ENCODE measurements at regions not wholly inside any gene's neighbourhood (a gene's known extent, or its start where the extent isn't known, plus 50 kb on each side); places are given as distances from the start of the nearest gene placed in this dataset.

- DNase-seq, result no peak
Observed at GRCh38 chr3:154753101-154753500, 323.1 kb upstream of the GPR149 start.

- no peak for DNase-seq
Observed at GRCh38 chr3:154749514-154749913, 319.5 kb upstream of the GPR149 start.

- no peak for DNase-seq
Observed at GRCh38 chr3:154745929-154746328, 315.9 kb upstream of the GPR149 start.

- DNase-seq, result no peak
Observed at GRCh38 chr3:154745122-154745521, 315.1 kb upstream of the GPR149 start.

GRCh38 chr3:154743418-154743817, 313.4 kb upstream of the GPR149 start:
- no peak for DNase-seq

- no peak for DNase-seq
Observed at GRCh38 chr3:154734468-154734867, 304.5 kb upstream of the GPR149 start.

GRCh38 chr3:154730186-154730585, 300.2 kb upstream of the GPR149 start:
- peak; percentile 58 to 91 for DNase-seq

GRCh38 chr3:154729741-154730140, 299.8 kb upstream of the GPR149 start:
- no peak for DNase-seq

- DNase-seq, result no peak
Observed at GRCh38 chr3:154728285-154728684, 298.3 kb upstream of the GPR149 start.

GRCh38 chr3:154720921-154721320, 290.9 kb upstream of the GPR149 start:
- DNase-seq, result no peak

- no peak for DNase-seq
Observed at GRCh38 chr3:154718053-154718452, 288.1 kb upstream of the GPR149 start.

GRCh38 chr3:154716170-154716569, 286.2 kb upstream of the GPR149 start:
- DNase-seq, result no peak

GRCh38 chr3:154708554-154708953, 278.6 kb upstream of the GPR149 start:
- no peak for DNase-seq

GRCh38 chr3:154701055-154701454, 271.1 kb upstream of the GPR149 start:
- DNase-seq, result no peak

GRCh38 chr3:154690413-154690812, 260.4 kb upstream of the GPR149 start:
- DNase-seq, result no peak

- DNase-seq, result no peak
Observed at GRCh38 chr3:154684440-154684839, 254.4 kb upstream of the GPR149 start.

- no peak for DNase-seq
Observed at GRCh38 chr3:154684021-154684420, 254.0 kb upstream of the GPR149 start.

- DNase-seq, result no peak
Observed at GRCh38 chr3:154678041-154678654, 248.2 kb upstream of the GPR149 start.

GRCh38 chr3:154668835-154669234, 238.8 kb upstream of the GPR149 start:
- no peak for DNase-seq

- DNase-seq, result no peak
Observed at GRCh38 chr3:154668187-154668586, 238.2 kb upstream of the GPR149 start.

- no peak for DNase-seq
Observed at GRCh38 chr3:154666542-154666941, 236.6 kb upstream of the GPR149 start.

- DNase-seq, result no peak
Observed at GRCh38 chr3:154664714-154665113, 234.7 kb upstream of the GPR149 start.

GRCh38 chr3:154662851-154663250, 232.9 kb upstream of the GPR149 start:
- DNase-seq, result no peak

GRCh38 chr3:154660811-154661210, 230.8 kb upstream of the GPR149 start:
- DNase-seq, result no peak

- DNase-seq, result no peak
Observed at GRCh38 chr3:154658000-154658399, 228.0 kb upstream of the GPR149 start.

- no peak for DNase-seq
Observed at GRCh38 chr3:154657218-154657617, 227.2 kb upstream of the GPR149 start.
